ENCODE measurements at regions not wholly inside any gene's neighbourhood (a gene's known extent, or its start where the extent isn't known, plus 50 kb on each side); places are given as distances from the start of the nearest gene placed in this dataset.

GRCh38 chr6:11830520-11830919 is 51.9 kb upstream of the ADTRP start:
- Histone ChIP-seq H3K36me3 (ENCODE audit: control insufficient read depth in 2 of 2, insufficient read depth in 1 of 2, low read length in 2 of 2) (no peaks in the 10 kb centered on the region), H3K9me3 (ENCODE audit: control insufficient read depth, insufficient read depth, low read depth, low read length) (no peaks in the 10 kb centered on the region), H3K4me1 (ENCODE audit: control insufficient read depth, insufficient read depth, low read length) (peaks cover 4% of the 10 kb centered on the region; the same call in 1 of the 2 replicates), H3K4me3 (ENCODE audit: low read depth, low read length) (no peak overlapping the region), H3K27ac (ENCODE audit: extremely low read depth, low read depth, low read length) (no peak overlapping the region)
- TF ChIP-seq ZNF677 (tag by site-specific recombination; IDR thresholded peaks at IDR 0.05) (no peak), ZBTB49 (tag by site-specific recombination; IDR thresholded peaks at IDR 0.05; ENCODE audit: low read depth) (no peak), MZF1 (tag by site-specific recombination; IDR thresholded peaks at IDR 0.05; ENCODE audit: borderline replicate concordance) (no peak), HIC1 (tag by site-specific recombination; IDR thresholded peaks at IDR 0.05) (no peak), ZNF324 (tag by site-specific recombination; IDR thresholded peaks at IDR 0.05) (no peak), ZNF155 (tag by site-specific recombination; IDR thresholded peaks at IDR 0.05) (no peak), MEIS1 (CRISPR knock-in tag; IDR thresholded peaks at IDR 0.05; ENCODE audit: borderline replicate concordance) (no peak), BCL11B (tag by site-specific recombination; IDR thresholded peaks at IDR 0.05; ENCODE audit: low read depth) (no peak), ZBTB20 (tag by site-specific recombination; IDR thresholded peaks at IDR 0.05) (no peak), CTCF (tag by site-specific recombination; IDR thresholded peaks at IDR 0.05) (no peak), ZNF623 (tag by site-specific recombination; IDR thresholded peaks at IDR 0.05) (no peak), ZNF274 (IDR thresholded peaks at IDR 0.05; ENCODE audit: low read length) (no peak), ZNF274 (tag by site-specific recombination; IDR thresholded peaks at IDR 0.05; ENCODE audit: borderline replicate concordance) (no peak), ZNF16 (tag by site-specific recombination; IDR thresholded peaks at IDR 0.05; ENCODE audit: low read depth) (no peak), ZNF610 (tag by site-specific recombination; IDR thresholded peaks at IDR 0.05; ENCODE audit: borderline replicate concordance) (no peak), ZNF18 (tag by site-specific recombination; IDR thresholded peaks at IDR 0.05) (no peak)
- TF ChIP-seq, protein P1, sequence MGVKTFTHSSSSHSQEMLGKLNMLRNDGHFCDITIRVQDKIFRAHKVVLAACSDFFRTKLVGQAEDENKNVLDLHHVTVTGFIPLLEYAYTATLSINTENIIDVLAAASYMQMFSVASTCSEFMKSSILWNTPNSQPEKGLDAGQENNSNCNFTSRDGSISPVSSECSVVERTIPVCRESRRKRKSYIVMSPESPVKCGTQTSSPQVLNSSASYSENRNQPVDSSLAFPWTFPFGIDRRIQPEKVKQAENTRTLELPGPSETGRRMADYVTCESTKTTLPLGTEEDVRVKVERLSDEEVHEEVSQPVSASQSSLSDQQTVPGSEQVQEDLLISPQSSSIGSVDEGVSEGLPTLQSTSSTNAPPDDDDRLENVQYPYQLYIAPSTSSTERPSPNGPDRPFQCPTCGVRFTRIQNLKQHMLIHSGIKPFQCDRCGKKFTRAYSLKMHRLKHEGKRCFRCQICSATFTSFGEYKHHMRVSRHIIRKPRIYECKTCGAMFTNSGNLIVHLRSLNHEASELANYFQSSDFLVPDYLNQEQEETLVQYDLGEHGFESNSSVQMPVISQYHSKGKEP (tag by site-specific recombination; IDR thresholded peaks at IDR 0.05): no peak
- TF ChIP-seq, protein P2, sequence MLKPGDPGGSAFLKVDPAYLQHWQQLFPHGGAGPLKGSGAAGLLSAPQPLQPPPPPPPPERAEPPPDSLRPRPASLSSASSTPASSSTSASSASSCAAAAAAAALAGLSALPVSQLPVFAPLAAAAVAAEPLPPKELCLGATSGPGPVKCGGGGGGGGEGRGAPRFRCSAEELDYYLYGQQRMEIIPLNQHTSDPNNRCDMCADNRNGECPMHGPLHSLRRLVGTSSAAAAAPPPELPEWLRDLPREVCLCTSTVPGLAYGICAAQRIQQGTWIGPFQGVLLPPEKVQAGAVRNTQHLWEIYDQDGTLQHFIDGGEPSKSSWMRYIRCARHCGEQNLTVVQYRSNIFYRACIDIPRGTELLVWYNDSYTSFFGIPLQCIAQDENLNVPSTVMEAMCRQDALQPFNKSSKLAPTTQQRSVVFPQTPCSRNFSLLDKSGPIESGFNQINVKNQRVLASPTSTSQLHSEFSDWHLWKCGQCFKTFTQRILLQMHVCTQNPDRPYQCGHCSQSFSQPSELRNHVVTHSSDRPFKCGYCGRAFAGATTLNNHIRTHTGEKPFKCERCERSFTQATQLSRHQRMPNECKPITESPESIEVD (tag by site-specific recombination; IDR thresholded peaks at IDR 0.05): no peak
- POLR2A ChIA-PET: no interaction called here
- CTCF ChIA-PET: interaction anchor here (0.6 to 1.4 kb wide), 2 partner anchors 9 to 459 kb away, joined by 3 to 4 read pairs; no protein-coding TSS in a partner anchor
